GM21529 (cell line): ENCODE measurements at regions not wholly inside any gene's neighbourhood (a gene's known extent, or its start where the extent isn't known, plus 50 kb on each side); places are given as distances from the start of the nearest gene placed in this dataset.
A peak's percentile ranks its signal among the peaks of the same experiment; 100 is the strongest.

ENCODE experiments used
- ATAC-seq: cut with Tn5 transposase; IDR thresholded peaks from one replicate; pipeline ENCODE4 v1.9.1; 2021; ENCODE audit not compliant: unreplicated experiment

DNA sequence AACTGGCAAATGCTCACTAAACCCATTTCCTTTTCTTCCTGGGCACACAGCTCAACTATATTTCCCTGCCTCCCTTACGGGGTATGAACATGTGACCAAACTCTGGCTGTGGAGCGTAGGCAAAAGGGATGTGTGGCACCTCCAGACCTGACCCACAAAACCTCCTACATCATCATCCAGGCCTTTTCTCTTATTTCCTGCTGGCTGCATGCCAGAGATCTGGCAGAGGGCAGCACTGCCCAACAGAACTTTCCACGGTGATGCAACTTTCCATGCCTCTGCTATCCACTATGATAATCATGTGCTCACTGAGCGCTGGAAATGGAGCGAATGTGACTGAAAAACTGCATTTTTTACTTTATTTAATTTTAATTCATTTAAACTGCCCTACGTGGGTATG lies 99.6 kb upstream of the CACNA1E start:
- ATAC-seq: no peak

DNA sequence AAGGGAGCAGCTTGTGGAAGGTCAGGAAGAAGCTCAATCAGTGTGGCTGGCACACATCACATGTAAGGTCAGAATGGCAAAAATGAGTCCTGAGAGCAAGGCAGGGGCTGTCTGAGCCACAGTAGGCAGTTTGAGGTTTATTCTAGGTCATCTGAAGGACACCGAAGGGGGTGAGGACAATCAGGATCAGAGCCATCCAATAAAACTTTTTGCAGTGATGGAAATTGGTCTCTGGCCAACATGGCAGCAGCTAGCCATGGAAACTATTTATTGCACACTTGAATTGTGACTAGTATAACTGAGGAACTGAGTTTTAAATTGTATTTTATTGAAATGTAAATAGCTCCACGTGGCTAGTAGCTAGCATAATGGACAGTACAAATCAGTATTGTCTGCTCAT lies 97.0 kb upstream of the CACNA1E start:
- no peak for ATAC-seq

DNA sequence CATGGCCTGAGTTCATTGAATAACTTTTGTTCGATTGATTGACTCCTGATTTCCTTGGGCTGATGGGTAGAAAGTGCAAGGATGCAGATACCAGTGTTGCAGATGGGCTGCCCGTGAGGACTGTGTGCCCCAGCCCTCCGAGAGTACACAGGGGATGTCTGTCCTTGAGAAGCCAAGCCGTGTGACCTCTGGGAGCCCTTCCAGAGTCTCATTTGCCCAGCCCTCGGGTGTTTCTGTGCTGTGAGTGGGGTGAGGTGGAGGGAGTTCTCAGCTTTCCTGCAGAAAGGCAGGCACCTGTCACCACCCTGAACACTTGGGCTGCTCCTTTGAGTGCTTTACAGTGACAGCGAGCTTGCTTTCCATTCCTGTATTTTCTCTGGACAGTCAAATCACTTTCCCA lies 96.4 kb upstream of the CACNA1E start:
- no peak for ATAC-seq

DNA sequence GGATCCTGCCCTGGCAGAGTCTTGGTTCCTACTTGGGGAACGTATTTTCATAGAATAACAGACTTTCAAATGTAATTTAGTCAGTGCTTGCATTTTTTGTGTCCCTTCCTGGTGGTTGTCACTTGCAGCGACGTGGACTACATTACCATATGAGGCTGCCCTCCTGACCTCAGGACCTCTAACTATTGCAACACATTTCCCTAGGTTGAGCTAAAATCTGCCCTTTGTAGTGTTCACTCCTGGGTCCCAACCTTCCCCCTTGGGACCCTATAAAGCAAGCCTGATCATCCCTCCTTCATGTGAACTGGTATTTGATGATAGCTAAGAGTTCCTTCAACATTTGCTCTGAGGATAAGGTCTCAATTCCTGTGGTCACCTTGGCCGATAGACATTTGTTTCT lies 95.6 kb upstream of the CACNA1E start:
- no peak for ATAC-seq

- ATAC-seq: no peak
These were observed 92.8 kb upstream of the CACNA1E start for GRCh38 chr1:181390410-181391077.

DNA sequence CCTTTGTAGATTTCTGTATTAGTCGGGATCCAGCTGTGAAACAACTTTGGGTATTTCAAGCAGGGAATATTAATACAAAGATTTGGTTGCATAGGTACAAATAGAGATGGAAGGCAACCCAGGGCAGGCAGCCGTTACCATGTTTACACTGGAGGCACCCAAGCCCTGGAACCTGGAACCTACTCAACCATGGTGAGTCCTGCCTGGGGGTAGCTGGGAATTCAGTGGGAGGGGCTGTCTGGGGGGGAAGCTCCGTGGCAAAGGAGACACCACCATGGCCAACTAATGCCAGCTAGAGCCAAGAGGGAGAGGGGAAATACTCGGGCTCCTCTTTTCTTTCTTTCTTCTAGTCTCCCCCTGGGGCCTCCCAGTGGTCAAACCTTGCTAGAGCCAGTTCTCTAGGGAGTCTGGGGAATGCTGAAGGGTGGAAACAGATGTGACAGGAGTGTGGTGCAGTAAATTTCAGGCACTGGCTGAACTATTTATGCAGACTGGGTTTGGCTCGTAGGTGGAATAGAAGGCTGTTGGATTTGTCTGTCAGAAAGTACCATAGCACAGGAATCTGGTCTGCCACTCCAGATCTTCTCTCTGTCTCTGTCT lies 91.9 kb upstream of the CACNA1E start:
- ATAC-seq: no peak

- ATAC-seq: no peak
These were observed 91.2 kb upstream of the CACNA1E start for GRCh38 chr1:181392133-181392532.

GRCh38 chr1:181392613-181393220 lies 90.6 kb upstream of the CACNA1E start:
- no peak for ATAC-seq

DNA sequence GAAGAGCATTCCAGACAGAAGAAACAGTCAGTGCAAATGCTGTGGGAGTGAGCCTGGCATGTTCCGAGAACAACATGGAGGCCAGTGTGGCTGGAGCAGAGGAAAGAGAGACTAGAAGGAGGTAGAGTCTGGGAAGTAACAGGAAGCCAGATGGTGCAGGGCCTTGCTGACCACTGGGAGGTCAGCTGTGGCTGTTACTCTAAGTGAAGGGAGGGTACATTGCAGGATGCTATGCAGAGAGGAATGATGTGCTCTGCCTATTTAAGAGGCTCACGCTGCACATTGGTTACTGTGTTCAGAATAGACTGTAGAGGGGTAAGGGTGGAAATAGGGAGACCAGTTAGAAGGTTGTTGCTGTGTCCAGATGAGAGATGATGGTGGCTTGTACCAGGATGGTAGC lies 88.6 kb upstream of the CACNA1E start:
- no peak for ATAC-seq

GRCh38 chr1:181396171-181396670 lies 87.1 kb upstream of the CACNA1E start:
- ATAC-seq: no peak

- ATAC-seq: no peak
These were observed 86.5 kb upstream of the CACNA1E start for GRCh38 chr1:181396811-181397210.

DNA sequence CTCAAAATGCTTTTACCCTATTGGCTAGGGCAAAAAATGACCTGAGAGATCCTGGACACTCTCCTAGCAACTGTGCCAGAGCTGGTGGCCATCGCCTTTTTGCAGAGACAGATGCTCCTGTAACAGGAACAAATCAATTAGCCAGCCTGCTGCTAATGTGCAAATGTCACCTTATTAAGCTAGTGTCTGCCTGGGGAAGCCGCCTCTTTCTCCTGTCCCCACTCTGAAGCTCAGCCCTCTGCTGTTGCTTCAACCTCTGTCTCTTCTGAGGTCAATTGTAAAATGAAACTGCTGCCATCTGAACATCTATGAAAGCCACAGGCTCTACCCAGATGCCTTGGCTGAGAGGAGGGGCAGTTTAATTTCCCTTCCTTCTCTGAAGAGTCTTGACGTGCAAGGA lies 85.5 kb upstream of the CACNA1E start:
- ATAC-seq: peak; percentile 60

- ATAC-seq: peak; percentile 94
These were observed 84.8 kb upstream of the CACNA1E start for GRCh38 chr1:181398544-181398943.

GRCh38 chr1:181405584-181405983 lies 77.7 kb upstream of the CACNA1E start:
- ATAC-seq: no peak

DNA sequence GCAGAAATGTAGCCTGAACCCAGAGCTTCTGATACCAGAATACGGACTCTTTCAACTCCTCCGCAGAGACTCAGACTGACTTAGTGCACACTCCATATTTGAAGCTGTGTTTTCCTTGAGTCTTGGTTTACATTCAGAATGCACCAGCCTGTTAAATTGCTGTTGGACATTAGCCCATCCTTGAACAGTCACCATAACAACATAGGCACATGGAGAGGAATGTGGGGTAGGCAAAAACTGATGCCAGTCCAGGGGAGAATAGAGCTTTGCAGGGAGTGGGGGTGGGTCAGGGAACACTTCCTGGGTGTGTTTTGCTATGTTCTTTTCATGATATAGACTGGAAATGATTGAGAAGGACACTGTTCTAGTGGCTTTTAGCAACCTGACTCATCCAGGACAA lies 76.3 kb upstream of the CACNA1E start:
- no peak for ATAC-seq

DNA sequence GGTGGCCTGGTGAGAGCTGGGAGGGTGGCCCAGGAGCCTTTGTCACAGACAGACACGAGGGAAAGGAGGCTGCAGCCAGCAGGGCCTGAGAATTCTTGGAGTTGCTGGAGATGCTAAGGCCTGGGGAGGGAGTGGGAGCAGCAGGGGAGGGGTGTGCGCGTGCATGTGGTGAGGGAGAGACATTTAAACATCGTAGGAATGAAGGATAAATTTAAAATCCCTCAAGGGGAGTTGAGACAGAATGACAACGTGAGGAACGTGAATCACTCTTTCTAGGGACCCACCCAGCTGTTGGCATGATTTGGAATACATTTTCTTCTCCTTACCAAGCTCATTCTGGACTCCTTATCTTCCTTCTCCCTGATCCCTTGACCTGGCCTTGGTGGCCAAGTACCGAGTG lies 73.3 kb upstream of the CACNA1E start:
- no peak for ATAC-seq

DNA sequence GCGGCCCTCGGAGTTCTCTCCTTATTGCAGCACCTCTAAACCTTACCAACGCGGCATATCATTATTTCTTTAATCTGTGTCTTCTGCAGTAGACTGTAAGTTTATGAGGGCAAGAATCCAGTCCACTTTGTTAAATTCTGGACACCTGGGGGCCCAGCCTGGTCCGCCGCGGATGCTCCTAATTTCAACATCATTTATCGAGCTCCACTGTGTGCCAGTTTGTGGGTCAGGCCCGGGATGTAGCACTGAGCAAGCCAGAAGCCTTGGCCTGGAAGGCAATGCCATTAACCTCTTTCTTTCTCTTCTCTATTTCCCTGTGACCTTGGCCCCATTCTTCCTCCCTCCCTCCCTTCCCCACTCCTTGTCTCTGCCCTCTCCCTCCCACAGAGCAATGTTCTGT lies 70.6 kb upstream of the CACNA1E start:
- ATAC-seq: no peak

GRCh38 chr1:181413195-181413815 lies 70.0 kb upstream of the CACNA1E start:
- ATAC-seq: no peak

GRCh38 chr1:181413836-181414235 lies 69.5 kb upstream of the CACNA1E start:
- ATAC-seq: no peak

GRCh38 chr1:181416268-181416860 lies 67.0 kb upstream of the CACNA1E start:
- ATAC-seq: no peak

GRCh38 chr1:181417915-181418314 lies 65.4 kb upstream of the CACNA1E start:
- no peak for ATAC-seq
